Esophagus muscularis mucosa (tissue), 4 donors: ENCODE measurements at regions not wholly inside any gene's neighbourhood (a gene's known extent, or its start where the extent isn't known, plus 50 kb on each side); places are given as distances from the start of the nearest gene placed in this dataset.

ENCODE experiments used
- EP300 ChIP-seq: sonication (generic); formaldehyde crosslinking; IDR thresholded peaks from one replicate; pipeline ENCODE4 v1.6.1; 2017; ENCODE audit warnings: antibody characterized with exemption
- POLR2A ChIP-seq: fragments of 450-650 bp; IDR thresholded peaks from one replicate; pipeline ENCODE4 v1.6.1; 2017; ENCODE audit warnings: antibody characterized with exemption, moderate library complexity, mild to moderate bottlenecking, low read depth
- TF ChIP-seq, protein P1 (sequence below), 3 experiments: fragments of 200-600 bp in 2 of 3; fragments of 450-650 bp in 1 of 3; sonication (generic) in 2 of 3; IDR thresholded peaks; one replicate each; pipeline ENCODE4 v1.5.1; 2017 to 2019; ENCODE audit warnings: antibody characterized with exemption in 3 of 3, mild to moderate bottlenecking in 2 of 3, moderate library complexity in 1 of 3

GRCh38 chr7:13352677-13353076 lies 636.8 kb downstream of the ETV1 start:
- TF ChIP-seq POLR2A, result no peak
- TF ChIP-seq, protein P1, sequence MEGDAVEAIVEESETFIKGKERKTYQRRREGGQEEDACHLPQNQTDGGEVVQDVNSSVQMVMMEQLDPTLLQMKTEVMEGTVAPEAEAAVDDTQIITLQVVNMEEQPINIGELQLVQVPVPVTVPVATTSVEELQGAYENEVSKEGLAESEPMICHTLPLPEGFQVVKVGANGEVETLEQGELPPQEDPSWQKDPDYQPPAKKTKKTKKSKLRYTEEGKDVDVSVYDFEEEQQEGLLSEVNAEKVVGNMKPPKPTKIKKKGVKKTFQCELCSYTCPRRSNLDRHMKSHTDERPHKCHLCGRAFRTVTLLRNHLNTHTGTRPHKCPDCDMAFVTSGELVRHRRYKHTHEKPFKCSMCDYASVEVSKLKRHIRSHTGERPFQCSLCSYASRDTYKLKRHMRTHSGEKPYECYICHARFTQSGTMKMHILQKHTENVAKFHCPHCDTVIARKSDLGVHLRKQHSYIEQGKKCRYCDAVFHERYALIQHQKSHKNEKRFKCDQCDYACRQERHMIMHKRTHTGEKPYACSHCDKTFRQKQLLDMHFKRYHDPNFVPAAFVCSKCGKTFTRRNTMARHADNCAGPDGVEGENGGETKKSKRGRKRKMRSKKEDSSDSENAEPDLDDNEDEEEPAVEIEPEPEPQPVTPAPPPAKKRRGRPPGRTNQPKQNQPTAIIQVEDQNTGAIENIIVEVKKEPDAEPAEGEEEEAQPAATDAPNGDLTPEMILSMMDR (IDR thresholded peaks at IDR 0.05), result no peak
- no peak for TF ChIP-seq EP300
